ENCODE measurements at regions not wholly inside any gene's neighbourhood (a gene's known extent, or its start where the extent isn't known, plus 50 kb on each side); places are given as distances from the start of the nearest gene placed in this dataset.

- TF ChIP-seq ZNF274 (IDR thresholded peaks at IDR 0.05; ENCODE audit: low read depth, low read length): no peak
- no peak for TF ChIP-seq SUZ12 (IDR thresholded peaks at IDR 0.05; ENCODE audit: extremely low read depth, insufficient read depth, insufficient read length)
Measured at GRCh38 chr3:16658925-16659793, 53.9 kb upstream of the DAZL start.

All from NT2/D1 (cell line).